GM23338 (cell line): ENCODE measurements at regions not wholly inside any gene's neighbourhood (a gene's known extent, or its start where the extent isn't known, plus 50 kb on each side); places are given as distances from the start of the nearest gene placed in this dataset.

ENCODE experiments used
- ATAC-seq: fragments of 200-7000 bp; cut with Tn5 transposase; 3 replicates; pipeline ENCODE4 v1.9.1; 2020
- DNase-seq: peaks from one replicate; pipeline ENCODE4 v3.0.0-alpha.2; 2015; ENCODE audit warnings: low spot score
- H2AFZ ChIP-seq: fragments of 200-600 bp; sonication (generic); 2 replicates; pipeline ENCODE4 v1.8.0; 2016; ENCODE audit warnings: antibody characterized with exemption, mild to moderate bottlenecking, moderate library complexity
- H3F3A ChIP-seq: fragments of 200-600 bp; sonication (generic); replicated peaks from 2 replicates; pipeline ENCODE4 v1.8.0; 2017; ENCODE audit warnings: antibody characterized with exemption, mixed run types, low read depth
- H3K27ac ChIP-seq: fragments of 200-600 bp; sonication (generic); 2 replicates; pipeline ENCODE4 v1.6.1; 2016; ENCODE audit warnings: low read depth
- H3K27me3 ChIP-seq: fragments of 200-600 bp; sonication (generic); 2 replicates; pipeline ENCODE4 v1.8.0; 2016; ENCODE audit warnings: mild to moderate bottlenecking, mixed run types, moderate library complexity; ENCODE audit not compliant: insufficient read depth
- H3K36me3 ChIP-seq: fragments of 200-600 bp; sonication (generic); 2 replicates; pipeline ENCODE4 v1.8.0; 2016; ENCODE audit warnings: mild to moderate bottlenecking; ENCODE audit not compliant: insufficient read depth
- H3K4me1 ChIP-seq: fragments of 200-600 bp; sonication (generic); 2 replicates; pipeline ENCODE4 v1.8.0; 2016; ENCODE audit warnings: mild to moderate bottlenecking, moderate library complexity; ENCODE audit not compliant: insufficient read depth
- H3K4me2 ChIP-seq: fragments of 200-600 bp; sonication (generic); 2 replicates; pipeline ENCODE4 v1.7.1; 2017; ENCODE audit warnings: mixed run types
- H3K4me3 ChIP-seq: fragments of 200-600 bp; sonication (generic); 2 replicates; pipeline ENCODE4 v1.6.1; 2016; ENCODE audit warnings: mixed run types
- H3K79me2 ChIP-seq: fragments of 200-600 bp; sonication (generic); replicated peaks from 2 replicates; pipeline ENCODE4 v1.8.0; 2017; ENCODE audit warnings: mild to moderate bottlenecking; ENCODE audit not compliant: insufficient read depth
- H3K9me2 ChIP-seq: fragments of 200-600 bp; sonication (generic); 2 replicates; pipeline ENCODE4 v1.8.0; 2017; ENCODE audit not compliant: insufficient read depth
- H4K20me1 ChIP-seq: fragments of 200-600 bp; sonication (generic); replicated peaks from 2 replicates; pipeline ENCODE4 v1.8.0; 2017; ENCODE audit warnings: mild to moderate bottlenecking; ENCODE audit not compliant: insufficient read depth
- H3K27ac Mint-ChIP-seq: 2 replicates; pipeline ENCODE4 v1.8.0; 2020; ENCODE audit warnings: inconsistent platforms, mild to moderate bottlenecking, moderate library complexity, mixed read lengths
- H3K27me3 Mint-ChIP-seq: 3 replicates; pipeline ENCODE4 v1.8.0; 2022; ENCODE audit warnings: low read depth, mild to moderate bottlenecking, moderate library complexity, mixed read lengths, inconsistent platforms; ENCODE audit not compliant: insufficient read depth, poor library complexity
- H3K36me3 Mint-ChIP-seq: 3 replicates; pipeline ENCODE4 v1.8.0; 2021; ENCODE audit warnings: low read depth, mild to moderate bottlenecking, inconsistent platforms, moderate library complexity, mixed read lengths
- H3K4me1 Mint-ChIP-seq: 3 replicates; pipeline ENCODE4 v1.8.0; 2020; ENCODE audit warnings: mild to moderate bottlenecking, inconsistent platforms, mixed read lengths
- H3K4me3 Mint-ChIP-seq: 3 replicates; pipeline ENCODE4 v1.8.0; 2021; ENCODE audit warnings: moderate library complexity, mild to moderate bottlenecking, inconsistent platforms, mixed read lengths
- H3K9me3 Mint-ChIP-seq: 3 replicates; pipeline ENCODE4 v1.8.0; 2020; ENCODE audit warnings: moderate library complexity, mild to moderate bottlenecking, inconsistent platforms, mixed read lengths
- CREB1 ChIP-seq: fragments of 250-450 bp; sonication (Bioruptor Pico); IDR thresholded peaks from 2 replicates; pipeline ENCODE4 v1.5.0; 2020; ENCODE audit warnings: low read depth, mild to moderate bottlenecking, moderate library complexity
- ETS1 ChIP-seq: IDR thresholded peaks from 2 replicates; pipeline ENCODE4 v1.6.1; 2016; ENCODE audit warnings: antibody characterized with exemption
- EZH2 ChIP-seq: fragments of 200-600 bp; sonication (generic); IDR thresholded peaks from one replicate; pipeline ENCODE4 v1.8.0; 2017; ENCODE audit warnings: antibody characterized with exemption, mild to moderate bottlenecking, low read depth; ENCODE audit not compliant: unreplicated experiment
- EZH2phosphoT487 ChIP-seq: fragments of 200-600 bp; sonication (generic); IDR thresholded peaks from one replicate; pipeline ENCODE4 v1.8.1; 2018; ENCODE audit warnings: antibody characterized with exemption; ENCODE audit not compliant: unreplicated experiment
- JUNB ChIP-seq: IDR thresholded peaks from one replicate; pipeline ENCODE4 v1.6.1; 2016; ENCODE audit warnings: antibody characterized with exemption; ENCODE audit not compliant: unreplicated experiment
- NANOG ChIP-seq: IDR thresholded peaks from 2 replicates; pipeline ENCODE4 v1.6.1; 2016; ENCODE audit warnings: antibody characterized with exemption, borderline replicate concordance
- POLR2AphosphoS5 ChIP-seq: IDR thresholded peaks from 2 replicates; pipeline ENCODE4 v1.6.1; 2016; ENCODE audit warnings: antibody characterized with exemption, low read depth
- STAT1 ChIP-seq: IDR thresholded peaks from one replicate; pipeline ENCODE4 v1.6.1; 2016; ENCODE audit warnings: antibody characterized with exemption; ENCODE audit not compliant: unreplicated experiment
- ZNF462 ChIP-seq: fragments of 250-450 bp; sonication (Bioruptor Pico); IDR thresholded peaks from 2 replicates; pipeline ENCODE4 v1.5.0; 2020; ENCODE audit warnings: mild to moderate bottlenecking, moderate library complexity

DNA sequence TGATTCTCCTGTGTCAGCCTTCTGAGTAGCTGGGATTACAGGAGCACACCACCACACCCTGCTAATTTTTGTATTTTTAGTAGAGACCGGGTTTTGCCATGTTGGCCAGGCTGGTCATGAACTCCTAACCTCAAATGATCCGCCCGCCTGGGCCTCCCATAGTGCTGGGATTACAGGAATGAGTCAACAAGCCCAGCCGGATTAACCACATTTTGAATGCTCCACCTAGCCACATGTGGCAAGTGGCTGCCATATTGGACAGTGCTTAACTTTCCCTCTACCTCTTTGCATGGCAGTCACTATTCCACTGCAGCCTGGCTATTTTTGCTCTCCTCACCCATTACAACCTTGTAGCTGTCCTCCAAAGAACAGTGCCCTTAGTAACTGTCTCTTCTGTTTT is 160.1 kb downstream of the GATA3 start (continued):
- TF ChIP-seq ZNF462 (CRISPR knock-in tag) (no peak), EZH2phosphoT487 (no peak), JUNB (no peak), ETS1 (no peak), STAT1 (no peak), POLR2AphosphoS5 (no peak), CREB1 (CRISPR knock-in tag) (no peak), NANOG (no peak)

DNA sequence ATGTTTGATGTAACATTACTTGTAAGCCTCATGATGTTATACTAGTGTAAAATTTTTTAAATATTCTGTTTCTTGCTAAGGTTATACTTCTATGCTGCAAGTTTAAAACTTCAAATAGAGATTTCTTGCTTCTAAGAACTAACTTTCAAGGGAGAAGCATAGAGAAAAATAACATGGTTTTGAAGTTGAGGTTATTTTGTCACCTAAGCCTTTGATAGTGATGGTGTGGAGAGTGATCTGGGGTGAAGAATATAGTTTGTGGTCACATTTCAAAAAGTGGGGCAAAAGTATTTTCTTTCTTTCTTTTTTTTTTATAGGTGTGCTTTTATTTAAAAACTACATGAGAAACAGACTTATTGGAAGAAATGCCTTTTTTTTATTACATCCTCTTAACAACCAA is 162.4 kb downstream of the GATA3 start:
- no peaks in the 10 kb centered on the region for H3K36me3 ChIP-seq
- no peaks in the 10 kb centered on the region for H3K4me1 ChIP-seq
- H3K79me2 ChIP-seq, result no peaks in the 10 kb centered on the region
- no peaks in the 10 kb centered on the region for H3K36me3 Mint-ChIP-seq
- no peak overlapping the region for H3K27ac ChIP-seq
- ATAC-seq (no peak), DNase-seq (no peak)
- no peak overlapping the region for H3K27ac Mint-ChIP-seq
- no peaks in the 10 kb centered on the region for H3K4me1 Mint-ChIP-seq
- no peak overlapping the region for H2AFZ ChIP-seq
- peaks cover 3% of the 10 kb centered on the region; the same call in 1 of the 2 replicates for H3K9me2 ChIP-seq
- H4K20me1 ChIP-seq, result no peaks in the 10 kb centered on the region
- H3K4me3 Mint-ChIP-seq, result no peak overlapping the region
- no peaks in the 10 kb centered on the region for H3K27me3 ChIP-seq
- no peaks in the 10 kb centered on the region for H3F3A ChIP-seq
- no peak overlapping the region for H3K4me2 ChIP-seq
- no peak overlapping the region for H3K4me3 ChIP-seq
- no peaks in the 10 kb centered on the region; the same call in 2 of the 3 replicates for H3K9me3 Mint-ChIP-seq
- H3K27me3 Mint-ChIP-seq, result no peaks in the 10 kb centered on the region
- TF ChIP-seq JUNB (no peak), ETS1 (no peak), EZH2 (no peak), CREB1 (CRISPR knock-in tag) (no peak)
